ENCODE measurements at regions not wholly inside any gene's neighbourhood (a gene's known extent, or its start where the extent isn't known, plus 50 kb on each side); places are given as distances from the start of the nearest gene placed in this dataset.
"Not testable (repeated sequence)": the region's sequence is repeated elsewhere in the genome, so short reads cannot be mapped to it uniquely, and the experiment has no call there.

DNA sequence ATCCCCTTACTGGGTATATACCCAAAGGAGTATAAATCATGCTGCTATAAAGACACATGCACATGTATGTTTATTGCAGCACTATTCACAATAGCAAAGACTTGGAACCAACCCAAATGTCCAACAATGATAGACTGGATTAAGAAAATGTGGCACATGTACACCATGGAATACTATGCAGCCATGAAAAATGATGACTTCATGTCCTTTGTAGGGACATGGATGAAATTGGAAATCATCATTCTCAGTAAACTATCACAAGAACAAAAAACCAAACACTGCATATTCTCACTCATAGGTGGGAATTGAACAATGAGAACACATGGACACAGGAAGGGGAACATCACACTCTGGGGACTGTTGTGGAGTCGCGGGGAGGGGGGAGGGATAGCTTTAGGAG, 161.7 kb upstream of the PHACTR1 start:
- not testable (repeated sequence) for DNase-seq

DNA sequence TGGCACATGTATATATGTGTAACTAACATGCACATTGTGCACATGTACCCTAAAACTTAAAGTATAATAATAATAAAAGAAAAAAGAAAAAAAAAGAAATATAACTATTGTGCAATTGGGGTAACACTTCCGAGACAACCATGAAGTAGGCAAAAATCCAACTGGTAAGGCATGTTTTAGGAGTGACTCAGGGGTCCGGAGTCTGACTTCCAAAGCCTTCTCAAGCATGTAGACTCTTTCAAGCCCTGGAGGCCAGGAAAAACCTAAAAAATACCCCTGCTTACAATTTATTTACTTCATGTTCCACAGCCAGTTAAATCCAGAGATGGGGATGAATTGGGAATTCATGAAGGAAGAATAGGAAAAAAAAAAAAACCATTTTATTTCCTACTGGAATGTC, 161.3 kb upstream of the PHACTR1 start:
- DNase-seq = no peak

DNA sequence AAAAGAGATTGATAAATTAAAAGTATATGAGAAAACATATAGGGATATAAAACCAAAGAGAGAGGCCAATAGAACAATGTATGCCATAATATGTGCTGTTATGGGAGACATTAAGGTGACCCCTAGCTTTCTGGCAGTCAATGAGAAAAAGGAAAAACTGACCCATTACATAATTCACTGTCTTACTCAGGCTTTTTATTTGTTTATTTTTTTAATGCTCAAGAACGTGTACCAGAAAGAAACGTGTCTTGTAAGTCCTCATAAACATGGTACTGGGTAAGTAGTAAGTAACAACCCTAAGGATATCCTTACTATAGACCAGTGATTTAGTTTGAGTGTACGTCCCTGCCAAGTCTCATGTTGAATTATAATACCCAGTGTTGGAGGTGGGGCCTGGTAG, 160.8 kb upstream of the PHACTR1 start:
- DNase-seq = no peak

DNA sequence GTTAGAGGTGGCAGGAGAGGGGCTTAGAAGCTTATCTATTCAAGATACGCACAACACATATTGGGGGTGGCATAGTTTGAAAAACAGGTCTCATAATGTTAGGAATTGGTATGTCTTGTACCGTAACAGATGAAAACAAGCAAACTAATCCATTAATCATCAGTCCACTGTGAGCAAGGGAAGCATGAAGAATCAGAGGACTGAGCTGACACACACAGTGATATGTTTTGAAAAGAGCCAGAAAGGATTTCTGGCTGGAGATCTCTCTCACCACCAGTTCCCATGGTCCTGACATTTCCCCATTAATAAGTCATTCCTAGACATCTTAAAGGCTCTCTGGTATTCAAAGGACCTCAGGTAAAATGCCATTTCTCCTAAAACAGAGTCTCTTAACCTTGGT, 158.8 kb upstream of the PHACTR1 start:
- DNase-seq = no peak

DNA sequence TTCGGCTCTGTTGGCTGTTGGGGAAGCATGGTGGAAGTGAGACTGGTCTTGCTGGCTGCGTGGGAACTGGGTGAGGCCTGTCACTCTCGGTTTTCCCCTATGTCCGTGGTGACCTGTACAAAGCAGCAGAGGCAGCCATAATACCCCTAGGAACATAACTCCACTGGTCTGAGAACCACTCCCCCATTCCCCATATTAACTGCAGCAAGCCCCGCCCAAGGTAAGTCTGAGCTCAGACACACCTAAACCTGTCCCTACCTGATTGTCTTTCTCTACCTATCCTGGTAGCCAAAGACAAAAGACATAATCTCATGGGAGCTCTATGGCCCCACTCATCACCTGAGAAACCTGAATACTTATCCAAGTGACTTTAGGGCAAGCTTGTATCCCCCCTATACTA, 156.3 kb upstream of the PHACTR1 start:
- no peak for DNase-seq

DNA sequence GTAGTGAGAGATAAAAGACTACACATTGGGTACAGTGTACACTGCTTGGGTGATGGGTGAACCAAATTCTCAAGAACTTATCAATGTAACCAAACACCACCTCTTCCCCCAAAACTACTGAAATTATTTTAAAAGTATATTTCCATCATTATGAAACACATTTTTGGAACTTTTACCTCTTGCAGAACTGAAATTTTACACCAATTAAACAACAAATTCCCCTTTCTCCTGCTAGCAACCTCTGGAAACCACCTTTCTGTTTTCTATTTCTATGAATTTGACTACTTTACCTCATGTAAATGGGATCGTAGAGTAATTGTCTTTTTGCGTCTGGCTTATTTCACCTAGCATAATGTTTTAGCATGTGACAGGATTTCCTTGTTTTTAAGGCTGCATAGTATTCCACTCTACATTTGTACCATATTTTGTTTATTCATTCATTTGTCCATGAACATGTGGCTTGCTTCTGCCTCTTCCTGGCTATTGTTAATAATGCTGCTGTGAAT, 149.9 kb upstream of the PHACTR1 start:
- DNase-seq = no peak

DNA sequence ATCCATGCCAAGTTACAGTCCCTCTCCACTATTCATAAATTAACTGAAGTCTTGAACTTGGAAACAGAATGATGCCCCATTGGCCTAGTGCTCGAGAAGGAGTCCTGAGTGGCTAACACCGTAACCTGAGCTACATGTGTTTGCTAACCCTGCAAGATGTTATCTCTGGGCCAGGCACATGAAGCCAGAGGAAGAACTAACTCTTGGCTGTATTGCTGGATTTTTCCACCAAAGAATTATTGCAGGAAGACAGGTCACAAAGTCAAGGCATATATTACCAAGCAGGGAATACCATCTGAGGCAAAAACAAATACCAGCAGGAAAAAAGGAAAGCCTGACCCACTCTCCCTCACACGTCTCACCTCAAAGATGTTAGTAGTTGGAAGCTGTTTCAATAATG, 148.9 kb upstream of the PHACTR1 start:
- no peak for DNase-seq

DNA sequence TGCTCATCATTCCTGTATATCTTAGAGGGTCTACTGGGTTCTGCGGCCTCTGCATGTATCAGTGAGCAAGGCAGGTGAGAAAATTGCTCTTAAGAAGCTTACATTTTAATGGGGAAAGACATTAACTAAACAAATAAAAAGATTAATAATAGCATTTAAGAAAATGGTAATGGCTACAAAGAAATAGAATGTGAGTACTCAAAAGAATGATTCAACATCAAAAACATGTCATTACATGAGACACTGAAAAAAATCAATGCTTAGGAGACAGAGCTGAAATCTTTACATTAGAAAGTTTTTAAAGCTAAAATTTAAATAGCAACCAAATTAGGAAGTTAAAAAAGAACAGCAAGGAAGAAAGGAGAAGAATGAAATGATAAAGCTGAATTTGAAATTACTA, 146.9 kb upstream of the PHACTR1 start:
- DNase-seq = no peak

DNA sequence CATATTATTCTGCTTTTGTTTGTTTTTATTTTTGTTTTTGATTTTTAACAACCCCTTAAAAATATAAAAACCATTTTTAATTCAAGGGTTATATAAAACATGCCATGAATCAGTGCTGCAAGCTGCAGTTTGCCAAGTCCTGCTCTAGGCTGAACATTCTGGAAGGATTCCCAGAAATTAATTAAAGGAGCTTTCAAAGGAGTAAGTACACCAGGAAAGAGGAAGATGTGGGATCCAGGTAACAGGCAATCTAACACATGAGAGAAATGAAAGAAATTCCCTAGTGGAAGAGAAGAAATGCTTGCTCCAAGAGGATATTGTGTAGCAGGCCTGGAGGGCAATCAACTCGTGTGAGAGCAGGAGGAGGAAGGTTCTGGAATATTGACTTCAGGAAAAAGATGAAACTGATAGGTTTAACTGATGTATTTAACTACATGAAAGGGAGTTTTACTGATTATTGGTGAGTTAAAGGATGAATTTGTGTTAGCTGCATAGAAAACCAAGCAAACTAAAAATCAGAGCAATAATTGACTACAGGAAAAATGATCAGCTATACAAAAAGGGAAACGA, 146.0 kb upstream of the PHACTR1 start:
- DNase-seq = no peak

DNA sequence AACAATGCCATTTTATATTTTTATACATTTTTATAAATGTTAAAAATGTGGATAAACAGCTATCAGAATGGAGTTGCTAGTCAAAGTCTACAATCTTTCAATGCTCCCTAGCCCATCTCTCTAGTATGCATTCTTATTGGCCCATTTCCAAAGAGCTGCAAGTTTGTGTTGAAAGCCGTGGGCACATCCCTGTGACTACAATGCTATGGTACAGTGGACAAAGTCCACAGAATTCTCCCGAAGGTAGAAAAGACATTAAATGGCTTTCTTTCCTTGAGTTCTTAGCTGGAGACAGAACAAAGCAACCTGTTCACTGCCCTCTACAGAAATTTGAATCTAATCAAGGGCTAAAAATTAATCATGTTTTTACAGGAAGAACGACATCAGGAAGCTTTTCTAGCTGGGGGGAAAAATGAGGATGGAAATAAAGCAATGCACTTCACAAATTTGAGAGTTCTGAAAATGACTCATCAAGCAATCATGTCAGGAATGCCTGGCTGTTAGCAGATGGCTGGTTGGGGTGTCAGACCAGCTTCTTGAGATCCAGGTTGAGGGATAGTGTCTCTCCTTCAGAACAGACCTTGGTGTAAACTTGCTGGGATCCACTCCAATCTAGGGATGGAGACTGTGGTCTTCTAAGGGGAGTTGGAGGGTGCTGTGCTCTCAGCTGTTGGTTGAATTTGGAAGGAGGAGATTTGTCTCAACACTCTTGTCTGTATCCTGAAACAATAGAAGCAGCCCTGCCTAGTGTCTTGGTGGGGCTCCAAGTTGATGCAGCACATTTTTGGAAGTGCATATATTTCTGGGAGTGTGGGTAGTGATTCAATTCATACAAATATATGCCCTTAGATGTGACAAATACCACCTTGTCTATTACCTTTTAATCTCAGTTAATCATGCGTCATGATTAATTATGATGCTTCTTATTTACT, 143.4 kb upstream of the PHACTR1 start:
- no peak for DNase-seq

DNA sequence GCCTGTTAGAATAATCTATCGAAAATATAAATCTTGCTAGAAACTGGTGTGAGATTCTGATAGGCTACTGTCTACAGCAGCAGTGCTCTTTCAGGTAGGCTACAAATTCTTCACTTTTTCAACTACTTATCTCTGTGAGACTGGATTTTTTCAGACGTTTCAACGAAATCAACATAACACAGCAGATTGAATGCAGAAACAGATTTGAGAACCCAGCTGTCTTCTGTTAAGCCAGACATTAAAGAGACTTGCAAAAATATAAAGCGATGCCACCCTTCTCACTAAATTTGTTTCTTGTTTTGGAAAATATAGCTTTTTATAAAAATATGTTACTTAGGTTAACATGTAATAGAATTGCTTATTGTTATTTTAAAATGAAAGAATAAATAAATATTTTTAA, 140.6 kb upstream of the PHACTR1 start:
- no peak for DNase-seq

DNA sequence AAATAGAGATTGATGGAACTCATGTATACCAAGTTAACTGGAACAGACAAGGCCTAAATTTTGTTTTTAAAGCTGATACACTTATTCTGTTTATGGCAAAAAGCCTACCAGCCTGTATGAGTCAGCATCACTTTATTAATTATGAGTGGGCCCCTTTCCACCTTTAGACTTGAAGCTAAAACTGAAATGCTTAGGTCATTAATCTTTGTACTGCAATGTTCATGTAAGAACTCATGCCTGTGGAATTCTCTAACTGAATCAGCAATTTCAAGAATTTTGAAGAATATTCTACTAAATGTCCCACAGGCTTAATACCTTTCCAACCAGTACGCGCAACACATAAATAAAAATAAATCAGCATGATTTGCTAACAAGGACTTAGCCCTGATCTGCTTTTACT, 140.2 kb upstream of the PHACTR1 start:
- DNase-seq = no peak

DNA sequence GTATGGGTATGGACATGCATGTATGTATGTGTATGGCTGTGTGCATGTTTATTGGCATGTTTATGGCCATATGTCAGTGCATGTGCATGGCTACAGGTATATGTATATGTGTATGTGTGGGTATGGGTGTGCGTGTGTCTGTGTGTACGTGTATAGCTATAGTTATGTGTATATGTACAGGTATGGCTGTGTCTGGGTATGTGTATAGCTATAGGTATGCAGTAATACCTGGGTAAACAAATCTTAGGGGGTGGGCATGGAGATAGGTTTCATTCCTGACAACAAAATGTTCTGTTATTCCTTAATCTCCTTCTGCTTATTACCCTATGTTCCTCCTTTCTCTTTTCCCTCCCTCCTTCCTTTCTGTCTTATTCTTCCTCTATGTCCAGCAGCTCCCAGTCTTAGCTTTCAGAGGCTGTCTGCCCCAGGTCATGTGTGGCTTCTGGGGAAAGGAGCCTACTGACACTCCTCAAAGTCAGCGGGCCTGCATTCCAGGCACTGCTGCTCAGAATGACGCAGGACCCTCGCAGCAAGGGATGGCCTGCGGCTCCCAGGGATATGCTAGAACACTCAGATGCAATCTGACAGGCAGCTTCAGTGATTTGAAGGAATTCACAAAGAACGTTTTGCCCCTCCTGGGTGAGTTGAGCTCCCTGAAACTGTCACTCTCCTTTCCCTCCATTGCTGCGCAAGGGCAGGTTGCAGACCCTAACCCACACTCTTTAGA, 139.3 kb upstream of the PHACTR1 start:
- no peak for DNase-seq

DNA sequence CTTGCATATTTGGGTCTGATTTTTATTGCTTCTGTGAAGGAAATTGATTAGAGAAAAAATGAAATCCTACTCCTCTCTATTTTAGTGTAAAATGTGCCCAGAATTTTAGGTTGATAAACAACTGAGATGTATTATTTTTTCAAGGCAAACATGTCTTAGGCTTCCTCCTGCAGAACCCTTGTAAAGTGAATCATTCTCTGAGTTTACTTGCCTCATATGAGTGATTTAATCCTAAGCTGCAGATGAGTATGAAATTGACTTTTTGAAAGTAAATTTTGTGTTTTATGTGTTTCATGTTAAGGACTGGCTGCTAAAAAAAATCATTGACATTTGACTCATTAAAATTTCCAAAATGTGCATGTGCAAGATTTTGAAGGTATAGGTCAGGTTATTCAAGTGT, 138.5 kb upstream of the PHACTR1 start:
- DNase-seq = no peak

DNA sequence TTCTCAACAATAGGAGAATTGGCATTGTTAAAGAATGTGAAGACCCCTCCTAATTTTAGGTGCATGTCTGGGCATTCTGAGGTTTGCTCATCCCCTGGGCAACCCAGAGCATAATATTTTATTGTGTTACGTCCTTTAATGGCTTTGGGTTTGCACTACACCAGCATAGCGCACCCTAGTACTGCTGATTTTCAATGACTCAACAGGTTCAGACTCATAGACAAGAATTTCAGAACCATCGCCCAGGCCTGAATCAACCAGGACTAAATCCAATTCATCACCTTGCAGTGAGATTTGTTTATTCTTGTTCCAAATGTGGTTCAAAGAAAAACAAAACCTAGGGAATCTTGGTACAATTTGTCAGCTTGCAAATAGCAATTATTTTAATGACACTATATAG, 137.8 kb upstream of the PHACTR1 start:
- DNase-seq = no peak

DNA sequence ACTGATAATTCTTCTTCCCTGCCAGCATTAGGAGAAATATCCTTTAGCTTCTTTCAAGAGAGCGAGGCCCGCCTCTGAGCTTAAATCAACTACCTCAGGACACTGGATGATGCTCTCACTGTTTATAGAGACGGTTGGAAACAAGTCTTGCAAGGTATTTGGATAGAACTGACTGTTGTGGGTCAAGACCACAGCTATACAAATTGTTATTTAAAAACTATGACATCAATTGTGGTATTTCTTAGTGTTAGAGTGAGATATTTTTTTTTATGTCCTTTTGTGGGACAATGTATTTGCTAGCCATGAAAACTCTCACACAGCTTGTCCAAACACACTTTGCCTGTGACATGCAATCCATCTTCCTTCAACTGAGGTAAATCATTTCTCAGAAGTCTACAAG, 136.3 kb upstream of the PHACTR1 start:
- DNase-seq = no peak

DNA sequence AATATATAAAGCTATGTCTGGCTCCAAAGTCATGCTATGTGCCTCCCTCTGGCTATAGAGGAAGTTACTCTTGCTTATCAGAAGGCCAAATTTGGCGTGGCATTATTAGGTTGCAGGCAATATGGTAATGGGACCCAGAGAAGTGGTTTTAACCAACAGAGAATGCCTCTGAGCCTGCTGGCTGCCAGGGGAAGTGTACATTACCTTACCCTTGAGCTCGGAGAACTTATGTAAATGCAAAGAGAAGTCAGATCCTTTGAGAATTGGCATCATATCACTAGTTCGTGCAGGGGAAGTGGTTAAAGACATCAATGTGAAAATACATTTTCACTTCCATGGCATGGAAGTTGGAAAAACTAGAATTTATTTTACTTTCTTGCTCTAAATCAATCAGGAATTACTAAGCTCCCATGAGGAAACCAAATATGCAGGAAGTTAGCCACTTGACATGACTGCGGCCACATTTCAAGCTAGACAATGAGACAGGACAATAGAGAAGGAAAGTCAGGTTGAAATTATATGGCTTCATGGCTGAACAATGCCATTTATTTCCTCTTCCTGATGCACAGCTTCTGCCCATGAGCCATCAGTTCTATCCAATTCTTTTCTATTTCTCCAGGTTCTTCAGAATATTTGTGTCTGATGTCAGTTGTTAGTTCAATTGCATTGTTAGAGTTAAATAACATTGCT, 134.0 kb upstream of the PHACTR1 start:
- DNase-seq = no peak

DNA sequence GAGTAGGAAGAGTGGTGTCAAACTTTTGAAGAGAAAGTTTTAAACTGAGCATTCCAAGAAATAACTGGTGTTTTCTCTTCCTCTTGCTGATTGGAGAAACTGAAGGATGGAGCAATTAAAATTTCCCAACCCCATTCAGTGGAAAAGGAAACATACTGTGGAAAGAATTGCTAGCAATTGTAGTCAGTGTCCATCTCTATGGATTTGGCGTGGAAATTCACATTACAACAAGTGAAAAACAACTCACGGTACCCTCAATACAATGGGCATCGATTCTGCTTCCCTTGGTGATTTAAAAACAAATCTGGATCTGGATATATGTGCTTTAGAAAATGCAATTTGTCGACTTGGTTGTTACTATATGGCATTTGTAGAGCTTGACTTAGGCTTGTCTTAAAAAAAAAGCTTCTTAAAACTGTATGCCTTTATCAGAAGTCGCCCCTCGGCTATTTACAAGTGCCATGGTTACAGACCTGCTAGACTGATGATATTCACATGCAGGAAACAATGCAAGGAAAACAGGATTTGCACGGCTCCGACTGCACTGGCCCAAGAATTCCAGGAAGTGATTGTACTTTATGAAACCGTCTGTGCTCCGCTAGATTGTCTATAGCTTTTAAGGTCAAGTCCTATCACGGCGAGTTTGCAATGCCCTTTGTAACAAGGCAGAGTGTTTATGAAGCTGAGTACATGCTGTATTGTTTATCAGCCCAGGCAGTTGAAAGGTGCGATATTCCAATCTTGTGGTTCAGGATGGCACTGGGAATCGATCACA, 131.7 kb upstream of the PHACTR1 start:
- no peak for DNase-seq

DNA sequence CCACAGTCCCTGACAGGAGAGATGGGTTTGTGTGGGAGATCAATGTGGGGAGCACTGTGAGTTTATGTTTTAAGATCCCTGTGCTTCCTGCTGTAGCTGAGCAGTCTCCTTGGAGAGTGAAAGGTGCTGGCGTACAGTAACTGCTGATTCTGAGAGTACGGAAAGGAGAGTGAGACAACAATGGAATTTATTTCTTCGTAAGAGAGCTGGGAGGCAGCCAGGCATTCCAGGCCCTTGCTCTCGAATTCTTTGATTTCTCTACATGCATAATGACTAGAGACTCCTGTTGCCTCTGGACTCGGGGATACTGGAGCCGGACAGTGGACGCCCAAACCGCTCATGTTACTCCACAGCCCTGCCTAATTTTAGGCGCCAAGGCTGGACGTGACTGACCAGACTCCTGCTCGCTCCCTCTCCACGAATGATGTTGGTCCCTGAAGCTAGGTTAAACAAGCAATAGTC, 131.0 kb upstream of the PHACTR1 start:
- DNase-seq = no peak

DNA sequence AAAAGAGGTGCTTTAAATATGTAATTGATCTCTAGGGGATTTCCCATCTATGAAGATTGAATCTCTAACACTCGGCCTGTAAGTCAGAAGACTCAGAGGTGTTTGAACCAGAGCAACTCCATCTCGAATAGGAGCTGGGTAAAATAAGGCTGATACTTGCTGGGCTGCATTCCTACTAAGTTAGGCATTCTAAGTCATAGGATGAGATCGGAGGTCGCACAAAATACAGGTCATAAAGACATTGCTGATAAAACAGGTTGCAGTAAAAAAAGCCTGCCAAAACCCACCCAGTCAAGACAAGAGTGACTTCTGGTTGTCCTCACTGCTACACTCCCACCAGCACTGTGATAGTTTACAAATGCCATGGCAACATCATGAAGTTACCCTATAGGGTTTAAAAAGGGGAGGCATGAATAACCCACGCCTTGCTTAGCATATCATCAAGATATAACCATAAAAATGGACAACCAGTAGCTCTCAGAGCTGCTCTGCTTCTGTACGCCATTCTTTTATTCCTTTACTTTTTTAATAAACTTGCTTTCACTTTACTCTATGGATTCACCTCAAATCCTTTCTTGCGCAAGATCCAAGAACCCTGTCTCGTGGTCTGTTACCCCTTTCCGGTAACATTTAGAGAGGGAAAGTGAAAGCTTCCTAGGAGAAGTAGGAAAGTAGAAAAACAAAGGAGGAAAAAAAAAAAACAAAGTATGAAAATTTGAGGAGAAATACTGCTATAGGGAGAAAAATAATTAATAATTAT, 129.7 kb upstream of the PHACTR1 start:
- no peak for DNase-seq

DNA sequence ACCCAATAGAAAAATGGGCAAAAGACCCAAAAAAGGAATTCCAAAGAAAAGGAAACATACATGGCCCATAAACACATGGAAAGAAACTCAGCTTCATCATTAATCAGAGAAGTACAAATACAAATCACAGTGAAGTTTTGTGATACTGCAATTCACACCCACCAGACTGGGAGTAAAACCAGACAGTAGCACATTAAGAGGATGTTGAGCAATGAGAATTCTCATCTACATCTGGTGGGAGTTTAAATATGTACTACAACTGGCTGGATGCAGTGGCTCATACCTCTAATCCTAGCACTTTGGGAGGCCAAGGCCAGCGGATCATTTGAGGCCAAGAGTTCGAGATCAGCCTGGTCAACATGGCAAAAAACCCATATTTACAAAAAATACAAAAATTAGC, 125.7 kb upstream of the PHACTR1 start:
- no peak for DNase-seq

DNA sequence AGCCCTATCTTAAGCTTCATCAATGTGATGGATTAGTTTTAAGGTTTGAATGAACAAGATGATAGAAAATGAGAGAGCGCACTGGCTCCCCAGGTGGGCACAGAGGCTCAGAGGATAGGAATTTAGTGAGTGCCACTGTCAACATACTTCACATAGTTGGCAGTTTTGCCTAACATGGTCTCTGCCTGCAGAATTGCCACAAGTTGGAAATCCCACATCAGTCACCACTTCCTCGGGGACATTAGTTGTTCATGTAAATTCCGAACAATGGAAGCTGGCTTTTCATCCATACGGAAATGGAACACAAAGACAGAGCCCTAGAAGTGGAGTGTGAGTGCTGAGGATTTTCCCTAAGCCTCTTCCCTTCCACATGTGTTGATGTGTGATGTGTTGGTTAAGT, 123.9 kb upstream of the PHACTR1 start:
- no peak for DNase-seq
